GM23248 (cell line): ENCODE measurements at regions not wholly inside any gene's neighbourhood (a gene's known extent, or its start where the extent isn't known, plus 50 kb on each side); places are given as distances from the start of the nearest gene placed in this dataset.

ENCODE experiments used
- EZH2 ChIP-seq: fragments of 200-600 bp; sonication (generic); IDR thresholded peaks from 2 replicates; pipeline ENCODE4 v1.6.1; 2018; ENCODE audit warnings: antibody characterized with exemption, mild to moderate bottlenecking; ENCODE audit not compliant: insufficient read depth, poor library complexity, severe bottlenecking
- EZH2phosphoT487 ChIP-seq: fragments of 200-600 bp; sonication (generic); IDR thresholded peaks from 2 replicates; pipeline ENCODE4 v1.6.1; 2018; ENCODE audit warnings: antibody characterized with exemption, moderate library complexity, mild to moderate bottlenecking, low read depth; ENCODE audit not compliant: insufficient read depth

- no peak for TF ChIP-seq EZH2
- TF ChIP-seq EZH2phosphoT487, result no peak
Observed at GRCh38 chr2:78420132-78420531, 605.4 kb upstream of the REG3G start.
